GM12892 (cell line): ENCODE measurements at regions not wholly inside any gene's neighbourhood (a gene's known extent, or its start where the extent isn't known, plus 50 kb on each side); places are given as distances from the start of the nearest gene placed in this dataset.

Experiments used
- POLR2A ChIP-seq: IDR thresholded peaks from 2 replicates; pipeline ENCODE4 v1.6.1; 2011; ENCODE audit warnings: low read depth, low read length, control low read depth
- POLR2AphosphoS5 ChIP-seq: IDR thresholded peaks from 2 replicates; pipeline ENCODE4 v1.6.1; 2011; ENCODE audit warnings: low read depth, low read length, control low read depth
- TAF1 ChIP-seq: IDR thresholded peaks from 2 replicates; pipeline ENCODE4 v1.6.1; 2011; ENCODE audit warnings: low read depth, mild to moderate bottlenecking, control low read depth, low read length, borderline replicate concordance

DNA sequence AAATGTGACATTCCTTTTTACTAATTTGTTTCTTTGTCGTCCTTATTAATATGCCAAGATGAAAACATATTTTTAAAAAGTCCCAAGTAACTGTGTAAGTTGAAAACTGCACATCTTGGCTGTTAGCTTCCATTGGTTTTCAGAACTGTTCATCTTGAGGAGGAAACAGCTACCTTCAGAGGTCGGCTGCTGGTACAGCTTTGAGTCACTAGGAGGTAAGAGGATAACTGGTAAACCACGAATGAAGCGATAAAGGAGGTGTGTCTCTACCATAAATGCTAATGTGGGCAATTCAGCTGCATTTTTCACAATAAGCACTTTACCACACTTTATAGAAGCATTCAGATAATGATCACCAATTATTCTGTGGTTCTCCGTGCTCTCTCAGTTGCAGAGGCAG is 137.5 kb upstream of the KRAS start:
- TF ChIP-seq POLR2A, result no peak
- no peak for TF ChIP-seq TAF1
- no peak for TF ChIP-seq POLR2AphosphoS5
